Nephron (organoid): ENCODE measurements at regions not wholly inside any gene's neighbourhood (a gene's known extent, or its start where the extent isn't known, plus 50 kb on each side); places are given as distances from the start of the nearest gene placed in this dataset.

Source experiments
- H3K27ac Mint-ChIP-seq, 3 experiments: 2 replicates each; pipeline ENCODE4 v1.8.0; 2020; ENCODE audit warnings: mixed read lengths in 3 of 3, mild to moderate bottlenecking in 2 of 3, moderate library complexity in 1 of 3
- H3K27me3 Mint-ChIP-seq: 2 replicates; pipeline ENCODE4 v1.8.0; 2021; ENCODE audit warnings: low read depth, mild to moderate bottlenecking, moderate library complexity, mixed read lengths
- H3K36me3 Mint-ChIP-seq: 2 replicates; pipeline ENCODE4 v1.8.0; 2020; ENCODE audit warnings: low read depth, mixed read lengths
- H3K4me1 Mint-ChIP-seq: 2 replicates; pipeline ENCODE4 v1.8.0; 2020; ENCODE audit warnings: mixed read lengths
- H3K4me3 Mint-ChIP-seq, 3 experiments: 2 replicates each; pipeline ENCODE4 v1.8.0; 2020; ENCODE audit warnings: mild to moderate bottlenecking in 3 of 3, mixed read lengths in 3 of 3, moderate library complexity in 2 of 3
- H3K9me3 Mint-ChIP-seq: 2 replicates; pipeline ENCODE4 v1.8.0; 2020; ENCODE audit warnings: mixed read lengths
- CTCF ChIP-seq, 3 experiments: fragments of 200-600 bp; sonication (generic); IDR thresholded peaks; one replicate each; pipeline ENCODE4 v1.5.0; 2021; ENCODE audit warnings: antibody characterized with exemption in 3 of 3; ENCODE audit not compliant: unreplicated experiment in 3 of 3

GRCh38 chr11:119918347-119918746 lies 189.3 kb upstream of the NECTIN1 start:
- no peaks in the 10 kb centered on the region for H3K36me3 Mint-ChIP-seq
- H3K4me1 Mint-ChIP-seq: no peaks in the 10 kb centered on the region
- no peak overlapping the region for H3K27ac Mint-ChIP-seq
- H3K27me3 Mint-ChIP-seq: peaks cover 46% of the 10 kb centered on the region
- peaks cover 9% of the 10 kb centered on the region for H3K9me3 Mint-ChIP-seq
- no peak overlapping the region for H3K4me3 Mint-ChIP-seq
- no peak for TF ChIP-seq CTCF (IDR thresholded peaks at IDR 0.05; ENCODE audit: unreplicated experiment in 3 of 3)

GRCh38 chr11:119916568-119916967 lies 187.6 kb upstream of the NECTIN1 start:
- no peak for TF ChIP-seq CTCF (IDR thresholded peaks at IDR 0.05; ENCODE audit: unreplicated experiment in 3 of 3)
- Mint-ChIP-seq H3K9me3 (peaks cover 9% of the 10 kb centered on the region), H3K4me1 (no peaks in the 10 kb centered on the region), H3K27me3 (peaks cover 37% of the 10 kb centered on the region), H3K4me3 (no peak overlapping the region), H3K27ac (no peak overlapping the region), H3K36me3 (no peaks in the 10 kb centered on the region)

GRCh38 chr11:119912229-119912628 lies 183.2 kb upstream of the NECTIN1 start:
- Mint-ChIP-seq H3K4me3 (no peak overlapping the region), H3K27me3 (peaks cover 14% of the 10 kb centered on the region), H3K9me3 (peaks cover 9% of the 10 kb centered on the region), H3K4me1 (peaks cover 19% of the 10 kb centered on the region), H3K27ac (peak overlapping the region in 1 of 3 experiments; percentile 25), H3K36me3 (no peaks in the 10 kb centered on the region)
- no peak for TF ChIP-seq CTCF (IDR thresholded peaks at IDR 0.05; ENCODE audit: unreplicated experiment in 3 of 3)

- no peak overlapping the region for H3K4me3 Mint-ChIP-seq
- no peak overlapping the region for H3K27ac Mint-ChIP-seq
- no peaks in the 10 kb centered on the region for H3K36me3 Mint-ChIP-seq
- no peak for TF ChIP-seq CTCF (IDR thresholded peaks at IDR 0.05; ENCODE audit: unreplicated experiment in 3 of 3)
- peaks cover 7% of the 10 kb centered on the region for H3K9me3 Mint-ChIP-seq
- H3K4me1 Mint-ChIP-seq: peaks cover 26% of the 10 kb centered on the region
- H3K27me3 Mint-ChIP-seq: peaks cover 18% of the 10 kb centered on the region
Observed at GRCh38 chr11:119910650-119911049, 181.7 kb upstream of the NECTIN1 start.

GRCh38 chr11:119910051-119910450 lies 181.1 kb upstream of the NECTIN1 start:
- peaks cover 18% of the 10 kb centered on the region for H3K27me3 Mint-ChIP-seq

More at GRCh38 chr11:119910051-119910450, 181.1 kb upstream of the NECTIN1 start:
- Mint-ChIP-seq H3K27ac (no peak overlapping the region), H3K36me3 (no peaks in the 10 kb centered on the region), H3K4me1 (peaks cover 26% of the 10 kb centered on the region), H3K4me3 (no peak overlapping the region), H3K9me3 (peaks cover 5% of the 10 kb centered on the region)
- no peak for TF ChIP-seq CTCF (IDR thresholded peaks at IDR 0.05; ENCODE audit: unreplicated experiment in 3 of 3)
